PFSK-1 (cell line): ENCODE measurements at regions not wholly inside any gene's neighbourhood (a gene's known extent, or its start where the extent isn't known, plus 50 kb on each side); places are given as distances from the start of the nearest gene placed in this dataset.

Experiments
- FOXP2 ChIP-seq: optimal IDR thresholded peaks from 2 replicates; pipeline ENCODE3; 2011; ENCODE audit warnings: borderline replicate concordance, control low read depth, inconsistent platforms; ENCODE audit not compliant: insufficient read depth; ENCODE audit errors: extremely low read length, extremely low read depth
- POLR2AphosphoS5 ChIP-seq: IDR thresholded peaks from 2 replicates; pipeline ENCODE4 v1.6.1; 2012; ENCODE audit warnings: low read depth, mild to moderate bottlenecking, control low read depth, low read length, moderate library complexity
- REST ChIP-seq, 2 experiments: IDR thresholded peaks; 2 replicates each; pipeline versions ENCODE4 v1.6.1 to v1.8.0; 2011 to 2012; ENCODE audit warnings: low read depth in 2 of 2, low read length in 2 of 2, control low read depth in 1 of 2, inconsistent platforms in 1 of 2, mild to moderate bottlenecking in 1 of 2, moderate library complexity in 1 of 2; ENCODE audit not compliant: insufficient read depth in 1 of 2
- SIN3A ChIP-seq: IDR thresholded peaks from 2 replicates; pipeline ENCODE4 v1.6.1; 2012; ENCODE audit warnings: mild to moderate bottlenecking, low read length, moderate library complexity, borderline replicate concordance; ENCODE audit not compliant: insufficient read depth
- TAF1 ChIP-seq: IDR thresholded peaks from 2 replicates; pipeline ENCODE4 v1.6.1; 2012; ENCODE audit warnings: low read length, control low read depth, borderline replicate concordance; ENCODE audit not compliant: insufficient read depth

- TF ChIP-seq SIN3A (no peak), FOXP2 (no peak), REST (IDR thresholded peaks at IDR 0.05; ENCODE audit: insufficient read depth in 1 of 2, low read depth in 2 of 2, low read length in 2 of 2) (no peak), POLR2AphosphoS5 (no peak), TAF1 (no peak)
These were observed 842.4 kb downstream of the TBL1XR1 start for GRCh38 chr3:176354843-176355242.

DNA sequence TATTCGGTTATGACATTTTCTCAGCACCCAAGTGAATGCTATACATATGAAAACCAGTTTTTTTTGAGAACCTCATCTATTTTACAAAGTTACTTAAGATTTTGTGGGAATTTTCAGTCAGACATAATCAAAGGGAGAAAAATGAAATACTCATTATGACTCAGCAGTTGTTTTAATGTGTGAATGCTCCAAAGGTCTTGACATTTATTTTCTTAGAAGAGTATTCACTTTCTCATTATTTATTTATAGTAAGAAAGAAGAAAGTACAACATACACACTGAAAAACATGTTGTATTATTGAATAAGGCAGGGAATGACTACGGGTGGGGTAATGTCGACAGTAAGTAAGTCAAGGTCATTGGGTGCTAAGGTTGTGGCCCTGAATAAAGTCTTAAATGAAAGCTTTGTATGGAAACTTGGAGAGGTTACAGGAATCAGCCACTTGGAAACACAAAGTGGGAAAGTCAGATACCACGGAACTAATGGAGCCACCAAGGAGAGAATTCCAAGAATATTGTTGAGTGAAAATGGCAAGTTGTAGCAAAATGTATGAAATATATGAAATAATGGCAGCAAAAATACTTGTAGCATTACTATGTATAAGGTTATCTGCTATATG is 844.5 kb downstream of the TBL1XR1 start:
- TF ChIP-seq REST (IDR thresholded peaks at IDR 0.05; ENCODE audit: insufficient read depth in 1 of 2, low read depth in 2 of 2, low read length in 2 of 2) (no peak), FOXP2 (no peak), TAF1 (no peak), SIN3A (no peak), POLR2AphosphoS5 (no peak)

DNA sequence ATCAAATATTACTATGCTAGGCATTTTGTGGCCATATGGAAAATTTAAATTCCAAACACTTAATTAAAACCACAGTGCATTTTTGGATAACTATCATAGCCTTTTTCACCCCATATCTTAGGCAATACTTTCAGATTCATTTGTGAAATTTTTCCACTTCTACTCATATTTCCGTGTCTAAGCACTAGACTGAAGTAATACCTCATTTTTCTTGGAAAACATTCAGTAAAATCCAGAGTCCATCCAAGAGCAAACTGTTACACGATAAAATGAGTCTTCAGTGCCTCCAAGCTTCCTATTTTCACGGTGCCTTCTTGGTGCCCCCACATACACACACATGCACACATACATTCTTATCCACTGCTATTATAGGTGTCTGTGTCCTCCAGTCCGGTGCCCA is 845.9 kb downstream of the TBL1XR1 start:
- TF ChIP-seq POLR2AphosphoS5 (no peak), SIN3A (no peak), TAF1 (no peak), FOXP2 (no peak), REST (IDR thresholded peaks at IDR 0.05; ENCODE audit: insufficient read depth in 1 of 2, low read depth in 2 of 2, low read length in 2 of 2) (no peak)

GRCh38 chr3:176349706-176350105 is 847.6 kb downstream of the TBL1XR1 start:
- no peak for TF ChIP-seq FOXP2
- no peak for TF ChIP-seq POLR2AphosphoS5
- no peak for TF ChIP-seq SIN3A
- no peak for TF ChIP-seq REST (IDR thresholded peaks at IDR 0.05; ENCODE audit: insufficient read depth in 1 of 2, low read depth in 2 of 2, low read length in 2 of 2)
- TF ChIP-seq TAF1: no peak
